H9 (cell line): ENCODE measurements at regions not wholly inside any gene's neighbourhood (a gene's known extent, or its start where the extent isn't known, plus 50 kb on each side); places are given as distances from the start of the nearest gene placed in this dataset.

Experiments used
- DNase-seq: peaks from one replicate; pipeline ENCODE4 v3.0.0-alpha.2; 2017
- H2AFZ ChIP-seq: one replicate; pipeline ENCODE4 v1.6.1; 2013; ENCODE audit warnings: mild to moderate bottlenecking, low read length, control low read depth, moderate library complexity
- H2AK5ac ChIP-seq: 2 replicates; pipeline ENCODE4 v1.6.1; 2013; ENCODE audit warnings: low read length, control low read depth, mixed read lengths; ENCODE audit not compliant: insufficient read length
- H2BK120ac ChIP-seq: one replicate; pipeline ENCODE4 v1.6.1; 2013; ENCODE audit warnings: low read depth, mild to moderate bottlenecking, low read length, control low read depth, inconsistent platforms; ENCODE audit not compliant: poor library complexity, severe bottlenecking
- H2BK12ac ChIP-seq: 2 replicates; pipeline ENCODE4 v1.6.1; 2013; ENCODE audit warnings: low read length, control low read depth, mixed read lengths, low read depth; ENCODE audit not compliant: insufficient read length
- H2BK15ac ChIP-seq: 2 replicates; pipeline ENCODE4 v1.6.1; 2013; ENCODE audit warnings: low read depth, low read length, control low read depth
- H2BK20ac ChIP-seq: one replicate; pipeline ENCODE4 v1.6.1; 2013; ENCODE audit warnings: low read depth, mild to moderate bottlenecking, low read length, control low read depth, inconsistent platforms; ENCODE audit not compliant: poor library complexity, severe bottlenecking
- H2BK5ac ChIP-seq: 2 replicates; pipeline ENCODE4 v1.6.1; 2013; ENCODE audit warnings: low read length, control low read depth, mixed read lengths; ENCODE audit not compliant: insufficient read length
- H3K14ac ChIP-seq: 2 replicates; pipeline ENCODE4 v1.6.1; 2013; ENCODE audit warnings: low read length, control low read depth; ENCODE audit not compliant: insufficient read depth
- H3K18ac ChIP-seq: 2 replicates; pipeline ENCODE4 v1.6.1; 2013; ENCODE audit warnings: low read depth, mild to moderate bottlenecking, mixed read lengths, low read length, control low read depth; ENCODE audit not compliant: insufficient read length
- H3K23ac ChIP-seq: 2 replicates; pipeline ENCODE4 v1.6.1; 2013; ENCODE audit warnings: low read length, control low read depth, mixed read lengths, low read depth; ENCODE audit not compliant: insufficient read length
- H3K23me2 ChIP-seq: 2 replicates; pipeline ENCODE4 v1.6.1; 2013; ENCODE audit warnings: low read depth, mild to moderate bottlenecking, mixed read lengths, low read length, control low read depth; ENCODE audit not compliant: insufficient read length, poor library complexity, severe bottlenecking
- H3K27ac ChIP-seq: 2 replicates; pipeline ENCODE4 v1.5.1; 2013; ENCODE audit warnings: low read length, control low read depth, mixed read lengths, low read depth; ENCODE audit not compliant: insufficient read length
- H3K27me3 ChIP-seq: 2 replicates; pipeline ENCODE4 v1.6.1; 2013; ENCODE audit warnings: low read length, control low read depth, inconsistent platforms; ENCODE audit not compliant: insufficient read depth
- H3K4ac ChIP-seq: 2 replicates; pipeline ENCODE4 v1.6.1; 2013; ENCODE audit warnings: low read depth, mild to moderate bottlenecking, control low read depth, inconsistent platforms, low read length, moderate library complexity
- H3K4me1 ChIP-seq: 2 replicates; pipeline ENCODE4 v1.6.1; 2013; ENCODE audit warnings: low read length, control low read depth, inconsistent platforms; ENCODE audit not compliant: insufficient read depth
- H3K4me2 ChIP-seq: 2 replicates; pipeline ENCODE4 v1.6.1; 2013; ENCODE audit warnings: low read length, control low read depth, mixed read lengths; ENCODE audit not compliant: insufficient read length, insufficient read depth
- H3K56ac ChIP-seq: 2 replicates; pipeline ENCODE4 v1.6.1; 2013; ENCODE audit warnings: low read depth, mild to moderate bottlenecking, mixed read lengths, low read length, control low read depth; ENCODE audit not compliant: insufficient read length
- H3K79me1 ChIP-seq: 2 replicates; pipeline ENCODE4 v1.6.1; 2013; ENCODE audit warnings: low read depth, mild to moderate bottlenecking, moderate library complexity, low read length, control low read depth, inconsistent platforms; ENCODE audit not compliant: insufficient read depth, poor library complexity, severe bottlenecking
- H3K79me2 ChIP-seq: 2 replicates; pipeline ENCODE4 v1.6.1; 2013; ENCODE audit warnings: low read length, control low read depth, inconsistent platforms; ENCODE audit not compliant: insufficient read depth
- H3K9ac ChIP-seq: 2 replicates; pipeline ENCODE4 v1.6.1; 2013; ENCODE audit warnings: low read length, control low read depth, mixed read lengths; ENCODE audit not compliant: insufficient read length; ENCODE audit errors: extremely low read depth
- H3K9me3 ChIP-seq: one replicate; pipeline ENCODE4 v1.6.1; 2013; ENCODE audit warnings: low read depth, low read length, inconsistent platforms; ENCODE audit not compliant: control insufficient read depth
- H3T11ph ChIP-seq: one replicate; pipeline ENCODE4 v1.6.1; 2013; ENCODE audit warnings: mild to moderate bottlenecking, low read length, control low read depth, inconsistent platforms
- H4K20me1 ChIP-seq: one replicate; pipeline ENCODE4 v1.6.1; 2013; ENCODE audit not compliant: control insufficient read depth, insufficient read length, insufficient read depth
- H4K5ac ChIP-seq: 2 replicates; pipeline ENCODE4 v1.6.1; 2013; ENCODE audit warnings: low read depth, mild to moderate bottlenecking, mixed read lengths, low read length, control low read depth; ENCODE audit not compliant: insufficient read length
- H4K8ac ChIP-seq: replicated peaks from 2 replicates; pipeline ENCODE4 v1.6.1; 2013; ENCODE audit warnings: low read length, control low read depth, mixed read lengths, low read depth; ENCODE audit not compliant: insufficient read length
- H4K91ac ChIP-seq: 2 replicates; pipeline ENCODE4 v1.6.1; 2013; ENCODE audit warnings: low read depth, mild to moderate bottlenecking, moderate library complexity, mixed read lengths, low read length, control low read depth; ENCODE audit not compliant: insufficient read length
- H3K27ac Mint-ChIP-seq, 3 experiments: 2 replicates in 2 of 3; 3 replicates in 1 of 3; pipeline ENCODE4 v1.8.0; 2020 to 2021; ENCODE audit warnings: mixed read lengths in 3 of 3, mild to moderate bottlenecking in 1 of 3, moderate library complexity in 1 of 3
- H3K27me3 Mint-ChIP-seq: 2 replicates; pipeline ENCODE4 v1.8.0; 2021; ENCODE audit warnings: low read depth, mild to moderate bottlenecking, moderate library complexity, mixed read lengths
- H3K36me3 Mint-ChIP-seq, 3 experiments: 2 replicates in 2 of 3; 3 replicates in 1 of 3; pipeline ENCODE4 v1.8.0; 2020 to 2021; ENCODE audit warnings: low read depth in 3 of 3, mixed read lengths in 3 of 3; ENCODE audit not compliant: insufficient read depth in 1 of 3
- H3K4me1 Mint-ChIP-seq, 2 experiments: 2 replicates each; pipeline ENCODE4 v1.8.0; 2020; ENCODE audit warnings: mixed read lengths in 2 of 2
- H3K4me3 Mint-ChIP-seq, 2 experiments: 2 replicates in 1 of 2; 3 replicates in 1 of 2; pipeline ENCODE4 v1.8.0; 2020 to 2021; ENCODE audit warnings: mild to moderate bottlenecking in 2 of 2, mixed read lengths in 2 of 2, moderate library complexity in 1 of 2
- H3K9me3 Mint-ChIP-seq, 2 experiments: 2 replicates in 1 of 2; 3 replicates in 1 of 2; pipeline ENCODE4 v1.8.0; 2020; ENCODE audit warnings: mild to moderate bottlenecking in 2 of 2, mixed read lengths in 2 of 2, moderate library complexity in 1 of 2
- CTCF ChIP-seq: fragments of 200-600 bp; sonication (generic); conservative IDR thresholded peaks from 3 replicates; pipeline ENCODE4 v1.8.0; 2021; ENCODE audit warnings: antibody characterized with exemption, mild to moderate bottlenecking
- WGBS: extraction: QIAGEN DNeasy Blood & Tissue Kit; methylation state at CpG from one replicate; pipeline ENCODE4 v1.1.7; 2013; ENCODE audit warnings: missing lambda C conversion rate, low lambda C conversion rate, mixed read lengths; ENCODE audit not compliant: insufficient read length; ENCODE audit errors: extremely low coverage; 5-methylcytosine and 5-hydroxymethylcytosine counted together

- H4K8ac ChIP-seq, result no peak overlapping the region
- H3K4ac ChIP-seq, result no peak overlapping the region
- Mint-ChIP-seq H3K27ac (peak overlapping the region in 1 of 3 experiments; percentile 5; a peak in 1 of 7 replicates), H3K4me1 (peaks cover 12 to 15% of the 10 kb centered on the region in 2 experiments), H3K9me3 (peaks cover 0 to 3% of the 10 kb centered on the region in 2 experiments; a peak in 3 of 5 replicates), H3K27me3 (peaks cover 3% of the 10 kb centered on the region; the same call in 1 of the 2 replicates), H3K36me3 (no peaks in the 10 kb centered on the region), H3K4me3 (no peak overlapping the region)
- H3K27me3 ChIP-seq, result no peaks in the 10 kb centered on the region
- H4K20me1 ChIP-seq, result no peaks in the 10 kb centered on the region
- H3T11ph ChIP-seq, result no peak overlapping the region
- H2BK120ac ChIP-seq, result no peak overlapping the region
- H3K4me1 ChIP-seq, result no peaks in the 10 kb centered on the region
- no peak overlapping the region for H3K56ac ChIP-seq
- no peak overlapping the region for H2BK5ac ChIP-seq
- H3K14ac ChIP-seq, result no peak overlapping the region
- no peaks in the 10 kb centered on the region for H3K79me1 ChIP-seq
- no peak overlapping the region for H3K4me2 ChIP-seq
- no peak overlapping the region for H2BK12ac ChIP-seq
- TF ChIP-seq CTCF, result no peak
- WGBS, result no CpG with 5 or more reads among the region's 2 CpGs
- H4K5ac ChIP-seq, result no peak overlapping the region
- H3K9ac ChIP-seq, result no peak overlapping the region
- H2BK15ac ChIP-seq, result no peak overlapping the region
- no peaks in the 10 kb centered on the region for H3K79me2 ChIP-seq
- H3K23me2 ChIP-seq, result no peaks in the 10 kb centered on the region
- H3K23ac ChIP-seq, result no peak overlapping the region
- no peaks in the 10 kb centered on the region for H3K9me3 ChIP-seq
- H2AK5ac ChIP-seq, result no peak overlapping the region
- DNase-seq, result no peak
- no peak overlapping the region for H2AFZ ChIP-seq
- no peak overlapping the region for H3K18ac ChIP-seq
- no peak overlapping the region for H2BK20ac ChIP-seq
- no peak overlapping the region for H3K27ac ChIP-seq
- no peak overlapping the region for H4K91ac ChIP-seq
Measured at GRCh38 chr16:5498562-5498961, 401.0 kb upstream of the EEF2KMT start.
